AG04450 (cell line): ENCODE measurements at regions not wholly inside any gene's neighbourhood (a gene's known extent, or its start where the extent isn't known, plus 50 kb on each side); places are given as distances from the start of the nearest gene placed in this dataset.
A peak's percentile ranks its signal among the peaks of the same experiment; 100 is the strongest.

ENCODE experiments used
- CTCF ChIA-PET: fragments of 300-600, 350-600 bp; formaldehyde crosslinking; extraction: SDS; loops from one replicate; lab custom pipeline; 2022; ENCODE audit warnings: antibody characterized with exemption, inconsistent platforms; lab: Charles Lee
- POLR2A ChIA-PET: fragments of 350-600 bp; formaldehyde crosslinking; extraction: SDS; loops from one replicate; lab custom pipeline; 2021; ENCODE audit warnings: antibody characterized with exemption, inconsistent platforms; lab: Yijun Ruan, JAX
- DNase-seq: peaks from one replicate; pipeline ENCODE4 v3.0.0-alpha.2; 2011; ENCODE audit warnings: low read depth, low spot score
- H3K27ac ChIP-seq: one replicate; pipeline ENCODE4 v1.5.1; 2012; ENCODE audit warnings: low read depth, low read length, control low read depth
- H3K27me3 ChIP-seq: one replicate; pipeline ENCODE4 v1.6.0; 2012; ENCODE audit warnings: low read length; ENCODE audit not compliant: control insufficient read depth, insufficient read depth
- H3K4me3 ChIP-seq: 2 replicates; pipeline ENCODE4 v1.5.1; 2011; ENCODE audit warnings: mild to moderate bottlenecking, low read depth, low read length, control low read depth
- H3K9me3 ChIP-seq: 2 replicates; pipeline ENCODE4 v1.5.1; 2012; ENCODE audit warnings: low read length; ENCODE audit not compliant: control insufficient read depth, insufficient read depth
- CTCF ChIP-seq: IDR thresholded peaks from 2 replicates; pipeline ENCODE4 v1.5.1; 2011; ENCODE audit warnings: low read depth, low read length, control low read depth, inconsistent platforms

GRCh38 chr16:85387731-85388295 is 225.3 kb upstream of the GSE1 start:
- Histone ChIP-seq H3K27ac (no peak overlapping the region), H3K9me3 (peaks cover 5% of the 10 kb centered on the region; the same call in 1 of the 2 replicates), H3K27me3 (no peaks in the 10 kb centered on the region), H3K4me3 (no peak overlapping the region)
- CTCF ChIA-PET: no interaction called here
- no peak for DNase-seq
- TF ChIP-seq CTCF: no peak
- POLR2A ChIA-PET: no interaction called here

GRCh38 chr16:85389679-85390470 is 223.2 kb upstream of the GSE1 start:
- no peak for DNase-seq
- peaks cover 5% of the 10 kb centered on the region; the same call in 1 of the 2 replicates for H3K9me3 ChIP-seq
- no peak for TF ChIP-seq CTCF
- no peaks in the 10 kb centered on the region for H3K27me3 ChIP-seq
- no peak overlapping the region for H3K4me3 ChIP-seq
- ChIA-PET CTCF (interaction anchor here (1.0 to 1.3 kb wide), 2 partner anchors 32 to 227 kb away, joined by 4 to 6 read pairs; no protein-coding TSS in a partner anchor), POLR2A (interaction anchor here (0.9 to 1.4 kb wide), 2 partner anchors 26 to 165 kb away, joined by 3 to 4 read pairs; no protein-coding TSS in a partner anchor)
- peak overlapping the region; percentile 39 for H3K27ac ChIP-seq

- ChIA-PET POLR2A (interaction anchor here (0.9 to 1.4 kb wide), 4 partner anchors 27 to 165 kb away, joined by 3 to 4 read pairs (median 3); no protein-coding TSS in a partner anchor), CTCF (interaction anchor here (0.7 to 1.3 kb wide), 5 partner anchors 25 to 276 kb away, joined by 3 to 6 read pairs (median 4); no protein-coding TSS in a partner anchor)
- TF ChIP-seq CTCF: no peak
- Histone ChIP-seq H3K4me3 (no peak overlapping the region), H3K9me3 (peaks cover 5% of the 10 kb centered on the region; the same call in 1 of the 2 replicates), H3K27ac (peak overlapping the region; percentile 39), H3K27me3 (no peaks in the 10 kb centered on the region)
- peak; percentile 87 for DNase-seq
These were observed 222.5 kb upstream of the GSE1 start for GRCh38 chr16:85390511-85391174.

GRCh38 chr16:85391175-85391707 is 221.9 kb upstream of the GSE1 start:
- Histone ChIP-seq H3K9me3 (peaks cover 5% of the 10 kb centered on the region; the same call in 1 of the 2 replicates), H3K4me3 (no peak overlapping the region), H3K27ac (no peak overlapping the region), H3K27me3 (no peaks in the 10 kb centered on the region)
- DNase-seq: no peak
- CTCF ChIA-PET: interaction anchor here (0.7 to 1.3 kb wide), 4 partner anchors 25 to 276 kb away, joined by 3 to 5 read pairs (median 4); no protein-coding TSS in a partner anchor
- POLR2A ChIA-PET: interaction anchor here (0.9 to 1.4 kb wide), 4 partner anchors 28 to 164 kb away, joined by 3 to 4 read pairs (median 3); no protein-coding TSS in a partner anchor
- TF ChIP-seq CTCF: no peak
